CD4-positive, alpha-beta T cell (primary cell): ENCODE measurements at regions not wholly inside any gene's neighbourhood (a gene's known extent, or its start where the extent isn't known, plus 50 kb on each side); places are given as distances from the start of the nearest gene placed in this dataset.
"Not testable (repeated sequence)": the region's sequence is repeated elsewhere in the genome, so short reads cannot be mapped to it uniquely, and the experiment has no call there.

Experiments
- ATAC-seq: fragments of 200-7000 bp; cut with Tn5 transposase; one replicate; pipeline ENCODE4 v1.10.0; 2022; ENCODE audit warnings: mild to moderate bottlenecking; ENCODE audit not compliant: poor library complexity
- CTCF ChIA-PET: fragments of 350-600 bp; sonication (Branson Sonifier 250); formaldehyde crosslinking; loops from one replicate; lab custom pipeline; 2021; ENCODE audit warnings: antibody characterized with exemption, inconsistent platforms; lab: Charles Lee
- POLR2A ChIA-PET: fragments of 350-600 bp; sonication (Branson Sonifier 250); formaldehyde crosslinking; loops from one replicate; lab custom pipeline; 2021; ENCODE audit warnings: antibody characterized with exemption, inconsistent platforms; lab: Charles Lee
- DNase-seq, 14 experiments: peaks; one replicate each; pipeline ENCODE4 v3.0.0-alpha.2; 2013 to 2020; ENCODE audit warnings: mixed read lengths in 2 of 14
- H3K27ac ChIP-seq, 2 donors: one replicate each; pipeline versions ENCODE4 v1.5.1 to v1.7.0; 2013; ENCODE audit warnings: low read length in 2 of 2, low read depth in 1 of 2, mild to moderate bottlenecking in 1 of 2
- H3K27me3 ChIP-seq, 2 experiments: 1 replicate in 1 of 2; 2 replicates in 1 of 2; pipeline versions ENCODE4 v1.6.1 to v1.7.0; 2013; ENCODE audit warnings: low read length in 2 of 2, control low read depth in 1 of 2, mild to moderate bottlenecking in 1 of 2, moderate library complexity in 1 of 2; ENCODE audit not compliant: insufficient read depth in 2 of 2, control insufficient read depth in 1 of 2
- H3K36me3 ChIP-seq: one replicate; pipeline ENCODE4 v1.6.1; 2013; ENCODE audit warnings: low read length, control low read depth; ENCODE audit not compliant: insufficient read depth
- H3K4me1 ChIP-seq: one replicate; pipeline ENCODE4 v1.6.1; 2013; ENCODE audit warnings: low read length, control low read depth; ENCODE audit not compliant: insufficient read depth
- H3K4me3 ChIP-seq: one replicate; pipeline ENCODE4 v1.5.1; 2013; ENCODE audit warnings: mild to moderate bottlenecking, low read length, moderate library complexity
- H3K9me3 ChIP-seq, 2 experiments: 1 replicate in 1 of 2; 2 replicates in 1 of 2; pipeline versions ENCODE4 v1.6.1 to v1.7.0; 2013; ENCODE audit warnings: low read length in 2 of 2, mild to moderate bottlenecking in 2 of 2, control low read depth in 1 of 2, moderate library complexity in 1 of 2; ENCODE audit not compliant: control insufficient read depth in 1 of 2, insufficient read depth in 1 of 2
- H3K27ac Mint-ChIP-seq: one replicate; pipeline ENCODE4 v1.8.0; 2020; ENCODE audit warnings: mixed read lengths
- H3K27me3 Mint-ChIP-seq: one replicate; pipeline ENCODE4 v1.8.0; 2021; ENCODE audit warnings: mixed read lengths
- H3K36me3 Mint-ChIP-seq: one replicate; pipeline ENCODE4 v1.8.0; 2021; ENCODE audit warnings: low read depth, mixed read lengths
- H3K4me1 Mint-ChIP-seq: one replicate; pipeline ENCODE4 v1.8.0; 2021; ENCODE audit warnings: low read depth, mixed read lengths
- H3K4me3 Mint-ChIP-seq: one replicate; pipeline ENCODE4 v1.8.0; 2020; ENCODE audit warnings: mild to moderate bottlenecking, mixed read lengths
- H3K9me3 Mint-ChIP-seq: one replicate; pipeline ENCODE4 v1.8.0; 2020; ENCODE audit warnings: mixed read lengths
- intact Hi-C, 2 experiments: fragments of 100-400 bp; cut with DNase I in 1 of 2; cut with micrococcal nuclease in 1 of 2; formaldehyde crosslinking; loops; one replicate each; pipeline versions ENCODE4 v1.15.1 to v1.9.0; 2023 to 2025; cut with DNase I, micrococcal nuclease
- TF ChIP-seq, protein P1 (sequence below): fragments of 200-600 bp; IDR thresholded peaks from one replicate; pipeline ENCODE4 v1.8.0; 2022; ENCODE audit warnings: antibody characterized with exemption, mild to moderate bottlenecking

GRCh38 chr16:88133507-88133843 is 182.2 kb downstream of the BANP start:
- TF ChIP-seq, protein P1, sequence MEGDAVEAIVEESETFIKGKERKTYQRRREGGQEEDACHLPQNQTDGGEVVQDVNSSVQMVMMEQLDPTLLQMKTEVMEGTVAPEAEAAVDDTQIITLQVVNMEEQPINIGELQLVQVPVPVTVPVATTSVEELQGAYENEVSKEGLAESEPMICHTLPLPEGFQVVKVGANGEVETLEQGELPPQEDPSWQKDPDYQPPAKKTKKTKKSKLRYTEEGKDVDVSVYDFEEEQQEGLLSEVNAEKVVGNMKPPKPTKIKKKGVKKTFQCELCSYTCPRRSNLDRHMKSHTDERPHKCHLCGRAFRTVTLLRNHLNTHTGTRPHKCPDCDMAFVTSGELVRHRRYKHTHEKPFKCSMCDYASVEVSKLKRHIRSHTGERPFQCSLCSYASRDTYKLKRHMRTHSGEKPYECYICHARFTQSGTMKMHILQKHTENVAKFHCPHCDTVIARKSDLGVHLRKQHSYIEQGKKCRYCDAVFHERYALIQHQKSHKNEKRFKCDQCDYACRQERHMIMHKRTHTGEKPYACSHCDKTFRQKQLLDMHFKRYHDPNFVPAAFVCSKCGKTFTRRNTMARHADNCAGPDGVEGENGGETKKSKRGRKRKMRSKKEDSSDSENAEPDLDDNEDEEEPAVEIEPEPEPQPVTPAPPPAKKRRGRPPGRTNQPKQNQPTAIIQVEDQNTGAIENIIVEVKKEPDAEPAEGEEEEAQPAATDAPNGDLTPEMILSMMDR, result no peak
- H3K27me3 ChIP-seq, result no peaks in the 10 kb centered on the region
- peaks cover 6% of the 10 kb centered on the region for H3K9me3 Mint-ChIP-seq
- no peaks in the 10 kb centered on the region for H3K36me3 Mint-ChIP-seq
- CTCF ChIA-PET, result no interaction called here
- H3K4me1 Mint-ChIP-seq, result no peaks in the 10 kb centered on the region
- no peak for DNase-seq
- no peak for ATAC-seq
- no peaks in the 10 kb centered on the region for H3K27me3 Mint-ChIP-seq
- no peak overlapping the region for H3K27ac ChIP-seq
- intact Hi-C loops, result no loop called here
- H3K4me3 ChIP-seq, result no peak overlapping the region
- no peaks in the 10 kb centered on the region for H3K36me3 ChIP-seq
- POLR2A ChIA-PET, result no interaction called here
- no peaks in the 10 kb centered on the region for H3K4me1 ChIP-seq
- no peak overlapping the region for H3K4me3 Mint-ChIP-seq
- peaks cover 0 to 4% of the 10 kb centered on the region in 2 experiments for H3K9me3 ChIP-seq
- no peak overlapping the region for H3K27ac Mint-ChIP-seq

GRCh38 chr16:88134172-88134898 is 183.1 kb downstream of the BANP start:
- CTCF ChIA-PET, H3K36me3 Mint-ChIP-seq: not testable (repeated sequence)

DNA sequence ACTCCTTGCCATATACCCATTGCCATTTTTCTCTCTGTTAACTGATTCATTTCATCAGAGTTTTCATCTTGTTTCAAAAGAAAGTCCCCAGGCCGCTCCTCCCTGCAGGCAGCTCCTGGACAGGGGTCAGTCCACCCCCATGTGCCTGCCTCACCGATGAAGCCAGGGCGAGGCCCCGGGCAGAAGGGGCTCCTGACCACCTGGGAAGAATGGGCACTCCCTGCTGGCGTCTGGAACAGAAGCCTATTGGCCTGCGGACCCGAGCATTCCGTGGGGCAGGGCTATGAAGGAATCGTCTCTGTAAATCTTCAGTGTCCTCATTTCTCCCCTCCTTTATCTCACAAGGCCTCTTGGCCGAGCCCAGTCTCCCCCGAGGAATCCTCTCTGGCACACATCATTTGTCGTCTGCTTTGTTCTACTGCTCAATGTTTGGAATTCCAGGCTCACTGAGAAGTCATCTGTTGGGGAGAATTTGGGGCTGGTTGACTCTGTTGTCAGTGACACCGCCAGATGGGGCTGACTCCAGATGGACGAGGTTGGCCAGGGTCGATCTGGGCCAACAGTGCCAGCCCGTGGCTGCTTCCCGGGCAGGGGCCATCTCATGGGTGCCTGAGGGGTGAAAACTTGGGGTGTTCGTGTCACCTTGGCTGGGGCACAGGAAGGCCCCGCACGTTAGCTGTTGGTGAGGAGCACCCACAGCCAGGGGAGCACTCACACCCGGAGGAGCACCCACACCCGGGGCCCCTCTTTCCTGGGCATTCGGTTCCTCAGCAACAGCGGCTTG is 183.9 kb downstream of the BANP start:
- intact Hi-C loops, H3K4me3 Mint-ChIP-seq, H3K4me3 ChIP-seq, H3K27ac ChIP-seq, H3K27me3 Mint-ChIP-seq, ATAC-seq, H3K27me3 ChIP-seq, H3K4me1 Mint-ChIP-seq, H3K9me3 ChIP-seq, H3K27ac Mint-ChIP-seq, DNase-seq, H3K36me3 Mint-ChIP-seq, POLR2A ChIA-PET, H3K4me1 ChIP-seq, CTCF ChIA-PET, H3K9me3 Mint-ChIP-seq, H3K36me3 ChIP-seq: not testable (repeated sequence)

More at GRCh38 chr16:88134172-88134898, 183.1 kb downstream of the BANP start:
- intact Hi-C loops, H3K4me3 Mint-ChIP-seq, H3K9me3 Mint-ChIP-seq, ATAC-seq, H3K4me1 ChIP-seq, H3K27ac ChIP-seq, H3K27me3 Mint-ChIP-seq, H3K27me3 ChIP-seq, H3K9me3 ChIP-seq, H3K4me3 ChIP-seq, H3K27ac Mint-ChIP-seq, DNase-seq, H3K4me1 Mint-ChIP-seq, H3K36me3 ChIP-seq, POLR2A ChIA-PET: not testable (repeated sequence)

GRCh38 chr16:88136211-88136713 is 185.0 kb downstream of the BANP start:
- H3K36me3 ChIP-seq, H3K27me3 Mint-ChIP-seq, H3K27ac ChIP-seq, POLR2A ChIA-PET, ATAC-seq, H3K27me3 ChIP-seq, CTCF ChIA-PET, H3K4me3 ChIP-seq, intact Hi-C loops, H3K4me3 Mint-ChIP-seq, H3K36me3 Mint-ChIP-seq, H3K4me1 Mint-ChIP-seq, H3K4me1 ChIP-seq, H3K9me3 ChIP-seq, H3K27ac Mint-ChIP-seq, DNase-seq: not testable (repeated sequence)
- peaks cover 10% of the 10 kb centered on the region for H3K9me3 Mint-ChIP-seq

GRCh38 chr16:88136939-88137338 is 185.7 kb downstream of the BANP start:
- H3K4me1 ChIP-seq, CTCF ChIA-PET, H3K27me3 Mint-ChIP-seq, H3K27ac Mint-ChIP-seq, H3K9me3 ChIP-seq, ATAC-seq, H3K36me3 ChIP-seq, H3K4me3 ChIP-seq, H3K36me3 Mint-ChIP-seq, POLR2A ChIA-PET, DNase-seq, H3K4me3 Mint-ChIP-seq, intact Hi-C loops, H3K27me3 ChIP-seq, H3K27ac ChIP-seq, H3K4me1 Mint-ChIP-seq: not testable (repeated sequence)
- peaks cover 10% of the 10 kb centered on the region for H3K9me3 Mint-ChIP-seq

- CTCF ChIA-PET, H3K27ac ChIP-seq, H3K4me1 Mint-ChIP-seq, H3K9me3 ChIP-seq, H3K27me3 Mint-ChIP-seq, H3K4me3 ChIP-seq, H3K27me3 ChIP-seq, H3K36me3 Mint-ChIP-seq, POLR2A ChIA-PET, ATAC-seq, H3K4me1 ChIP-seq, DNase-seq, intact Hi-C loops, H3K27ac Mint-ChIP-seq, H3K4me3 Mint-ChIP-seq, H3K36me3 ChIP-seq: not testable (repeated sequence)
- peaks cover 10% of the 10 kb centered on the region for H3K9me3 Mint-ChIP-seq
These were observed 187.9 kb downstream of the BANP start for GRCh38 chr16:88139141-88139540.
